ENCODE measurements at regions not wholly inside any gene's neighbourhood (a gene's known extent, or its start where the extent isn't known, plus 50 kb on each side); places are given as distances from the start of the nearest gene placed in this dataset.
"Not testable (repeated sequence)": the region's sequence is repeated elsewhere in the genome, so short reads cannot be mapped to it uniquely, and the experiment has no call there.

- no peak for DNase-seq
Measured at GRCh38 chr6:131490441-131490840, 82.6 kb upstream of the ARG1 start.

- DNase-seq, result no peak
Measured at GRCh38 chr6:131492932-131493573, 80.0 kb upstream of the ARG1 start.

GRCh38 chr6:131504387-131504786, 68.6 kb upstream of the ARG1 start:
- DNase-seq, result not testable (repeated sequence)

GRCh38 chr6:131510094-131510493, 62.9 kb upstream of the ARG1 start:
- DNase-seq, result no peak

- no peak for DNase-seq
Measured at GRCh38 chr6:131510591-131510990, 62.4 kb upstream of the ARG1 start.

- peak in 4 of 56 donors; percentile 1 to 28 (median 14) for DNase-seq
Measured at GRCh38 chr6:131519670-131520436, 53.2 kb upstream of the ARG1 start.
